ENCODE measurements at regions not wholly inside any gene's neighbourhood (a gene's known extent, or its start where the extent isn't known, plus 50 kb on each side); places are given as distances from the start of the nearest gene placed in this dataset.

GRCh38 chr1:17941431-17942189 is 166.0 kb upstream of the IGSF21 start:
- TF ChIP-seq, protein P1, sequence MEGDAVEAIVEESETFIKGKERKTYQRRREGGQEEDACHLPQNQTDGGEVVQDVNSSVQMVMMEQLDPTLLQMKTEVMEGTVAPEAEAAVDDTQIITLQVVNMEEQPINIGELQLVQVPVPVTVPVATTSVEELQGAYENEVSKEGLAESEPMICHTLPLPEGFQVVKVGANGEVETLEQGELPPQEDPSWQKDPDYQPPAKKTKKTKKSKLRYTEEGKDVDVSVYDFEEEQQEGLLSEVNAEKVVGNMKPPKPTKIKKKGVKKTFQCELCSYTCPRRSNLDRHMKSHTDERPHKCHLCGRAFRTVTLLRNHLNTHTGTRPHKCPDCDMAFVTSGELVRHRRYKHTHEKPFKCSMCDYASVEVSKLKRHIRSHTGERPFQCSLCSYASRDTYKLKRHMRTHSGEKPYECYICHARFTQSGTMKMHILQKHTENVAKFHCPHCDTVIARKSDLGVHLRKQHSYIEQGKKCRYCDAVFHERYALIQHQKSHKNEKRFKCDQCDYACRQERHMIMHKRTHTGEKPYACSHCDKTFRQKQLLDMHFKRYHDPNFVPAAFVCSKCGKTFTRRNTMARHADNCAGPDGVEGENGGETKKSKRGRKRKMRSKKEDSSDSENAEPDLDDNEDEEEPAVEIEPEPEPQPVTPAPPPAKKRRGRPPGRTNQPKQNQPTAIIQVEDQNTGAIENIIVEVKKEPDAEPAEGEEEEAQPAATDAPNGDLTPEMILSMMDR (IDR thresholded peaks at IDR 0.05; ENCODE audit: low read depth, low read length, missing control alignments) = no peak
- no peak for DNase-seq (ENCODE audit: low read depth)

GRCh38 chr1:17943506-17943905 is 164.1 kb upstream of the IGSF21 start:
- H3K4me3 ChIP-seq (ENCODE audit: low read depth, low read length) = no peak overlapping the region
- TF ChIP-seq, protein P1 (IDR thresholded peaks at IDR 0.05; ENCODE audit: low read depth, low read length, missing control alignments) = no peak
- DNase-seq (ENCODE audit: low read depth) = no peak

More at GRCh38 chr1:17941431-17942189, 166.0 kb upstream of the IGSF21 start:
- no peak overlapping the region for H3K4me3 ChIP-seq (ENCODE audit: low read depth, low read length)

- no peak for DNase-seq (ENCODE audit: low read depth)
Observed at GRCh38 chr1:17944646-17945045, 163.0 kb upstream of the IGSF21 start.

GRCh38 chr1:17946434-17946833 is 161.2 kb upstream of the IGSF21 start:
- TF ChIP-seq, protein P1 (IDR thresholded peaks at IDR 0.05; ENCODE audit: low read depth, low read length, missing control alignments) = no peak
- no peak for DNase-seq (ENCODE audit: low read depth)
- no peak overlapping the region for H3K4me3 ChIP-seq (ENCODE audit: low read depth, low read length)

More at GRCh38 chr1:17944646-17945045, 163.0 kb upstream of the IGSF21 start:
- TF ChIP-seq, protein P1 (IDR thresholded peaks at IDR 0.05; ENCODE audit: low read depth, low read length, missing control alignments) = no peak
- H3K4me3 ChIP-seq (ENCODE audit: low read depth, low read length) = no peak overlapping the region

- no peak for DNase-seq (ENCODE audit: low read depth)
- H3K4me3 ChIP-seq (ENCODE audit: low read depth, low read length) = no peak overlapping the region
- TF ChIP-seq, protein P1 (IDR thresholded peaks at IDR 0.05; ENCODE audit: low read depth, low read length, missing control alignments) = no peak
Observed at GRCh38 chr1:17948594-17948993, 159.0 kb upstream of the IGSF21 start.

- no peak overlapping the region for H3K4me3 ChIP-seq (ENCODE audit: low read depth, low read length)
- no peak for DNase-seq (ENCODE audit: low read depth)
- TF ChIP-seq, protein P1 (IDR thresholded peaks at IDR 0.05; ENCODE audit: low read depth, low read length, missing control alignments) = no peak
Observed at GRCh38 chr1:17949511-17949910, 158.1 kb upstream of the IGSF21 start.

DNA sequence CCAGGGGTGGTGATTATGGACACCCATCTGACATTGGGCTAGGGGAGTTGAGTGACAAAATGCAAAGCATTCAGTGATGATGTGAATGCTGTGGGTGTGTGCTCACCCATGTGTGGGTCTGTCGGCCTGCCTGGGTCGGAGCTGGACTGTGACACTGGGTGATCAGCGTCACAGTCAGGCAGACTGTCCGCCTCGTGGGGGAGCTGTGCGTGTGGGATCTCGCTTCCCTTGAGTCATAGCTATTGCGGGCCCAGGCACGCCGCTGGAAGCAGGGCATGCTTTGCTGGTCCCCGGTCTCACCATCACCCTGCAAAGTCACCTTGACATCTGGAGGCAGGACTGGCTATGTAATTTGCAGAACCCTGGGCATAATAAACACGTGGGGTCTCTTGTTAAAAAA is 156.9 kb upstream of the IGSF21 start:
- TF ChIP-seq, protein P1 (IDR thresholded peaks at IDR 0.05; ENCODE audit: low read depth, low read length, missing control alignments) = no peak
- no peak for DNase-seq (ENCODE audit: low read depth)
- H3K4me3 ChIP-seq (ENCODE audit: low read depth, low read length) = no peak overlapping the region

Data from GM12864 (cell line).